Fibroblast of villous mesenchyme (primary cell): ENCODE measurements at regions not wholly inside any gene's neighbourhood (a gene's known extent, or its start where the extent isn't known, plus 50 kb on each side); places are given as distances from the start of the nearest gene placed in this dataset.

Source experiments
- DNase-seq: peaks from one replicate; pipeline ENCODE4 v3.0.0-alpha.2; 2010; ENCODE audit warnings: low read depth
- H3K4me3 ChIP-seq: 2 replicates; pipeline ENCODE4 v1.5.1; 2011; ENCODE audit warnings: low read depth, mild to moderate bottlenecking, low read length
- TF ChIP-seq, protein P1 (sequence below): IDR thresholded peaks from 2 replicates; pipeline ENCODE4 v1.5.1; 2012; ENCODE audit warnings: low read depth, mild to moderate bottlenecking, low read length; ENCODE audit not compliant: insufficient read depth

DNA sequence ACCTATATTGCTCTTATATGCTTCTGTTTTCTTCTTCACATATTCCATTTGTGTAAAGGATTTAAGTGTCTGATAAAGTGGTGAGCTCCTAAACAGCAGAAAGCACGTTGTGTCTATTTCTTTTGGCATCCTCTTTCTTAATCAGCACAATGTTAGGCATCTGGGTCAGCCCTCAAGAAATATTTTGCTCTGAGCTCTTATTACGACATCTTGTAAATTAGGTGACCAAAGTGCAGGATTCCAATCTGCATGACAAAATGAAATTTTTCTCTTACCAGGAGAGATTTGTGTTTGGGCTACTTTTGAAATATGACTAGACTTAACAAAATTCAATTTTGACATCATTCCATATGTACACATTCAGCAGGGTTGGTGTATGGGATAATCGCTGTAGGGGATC lies 210.0 kb upstream of the IGFBP7 start:
- H3K4me3 ChIP-seq, result no peak overlapping the region
- TF ChIP-seq, protein P1, sequence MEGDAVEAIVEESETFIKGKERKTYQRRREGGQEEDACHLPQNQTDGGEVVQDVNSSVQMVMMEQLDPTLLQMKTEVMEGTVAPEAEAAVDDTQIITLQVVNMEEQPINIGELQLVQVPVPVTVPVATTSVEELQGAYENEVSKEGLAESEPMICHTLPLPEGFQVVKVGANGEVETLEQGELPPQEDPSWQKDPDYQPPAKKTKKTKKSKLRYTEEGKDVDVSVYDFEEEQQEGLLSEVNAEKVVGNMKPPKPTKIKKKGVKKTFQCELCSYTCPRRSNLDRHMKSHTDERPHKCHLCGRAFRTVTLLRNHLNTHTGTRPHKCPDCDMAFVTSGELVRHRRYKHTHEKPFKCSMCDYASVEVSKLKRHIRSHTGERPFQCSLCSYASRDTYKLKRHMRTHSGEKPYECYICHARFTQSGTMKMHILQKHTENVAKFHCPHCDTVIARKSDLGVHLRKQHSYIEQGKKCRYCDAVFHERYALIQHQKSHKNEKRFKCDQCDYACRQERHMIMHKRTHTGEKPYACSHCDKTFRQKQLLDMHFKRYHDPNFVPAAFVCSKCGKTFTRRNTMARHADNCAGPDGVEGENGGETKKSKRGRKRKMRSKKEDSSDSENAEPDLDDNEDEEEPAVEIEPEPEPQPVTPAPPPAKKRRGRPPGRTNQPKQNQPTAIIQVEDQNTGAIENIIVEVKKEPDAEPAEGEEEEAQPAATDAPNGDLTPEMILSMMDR, result no peak
- DNase-seq, result no peak

DNA sequence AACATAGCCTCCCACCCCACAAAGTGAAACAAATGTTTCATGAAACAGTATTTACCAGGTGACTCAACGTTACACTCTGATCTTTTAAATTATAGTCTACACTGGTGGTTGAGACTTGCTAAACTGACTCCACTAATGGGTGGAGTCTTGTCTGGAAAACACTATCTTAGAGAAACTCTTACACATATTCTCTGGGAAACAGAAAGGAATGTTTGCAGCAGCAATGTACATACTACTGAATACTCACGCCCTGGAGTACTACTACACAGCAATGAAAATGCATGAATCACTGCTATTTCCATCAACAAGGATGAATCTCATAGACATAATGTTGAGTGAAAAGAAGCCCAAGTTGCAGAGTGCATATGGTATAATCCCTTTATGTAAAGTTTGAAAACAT lies 208.5 kb upstream of the IGFBP7 start:
- TF ChIP-seq, protein P1, result no peak
- no peak overlapping the region for H3K4me3 ChIP-seq
- DNase-seq, result no peak

DNA sequence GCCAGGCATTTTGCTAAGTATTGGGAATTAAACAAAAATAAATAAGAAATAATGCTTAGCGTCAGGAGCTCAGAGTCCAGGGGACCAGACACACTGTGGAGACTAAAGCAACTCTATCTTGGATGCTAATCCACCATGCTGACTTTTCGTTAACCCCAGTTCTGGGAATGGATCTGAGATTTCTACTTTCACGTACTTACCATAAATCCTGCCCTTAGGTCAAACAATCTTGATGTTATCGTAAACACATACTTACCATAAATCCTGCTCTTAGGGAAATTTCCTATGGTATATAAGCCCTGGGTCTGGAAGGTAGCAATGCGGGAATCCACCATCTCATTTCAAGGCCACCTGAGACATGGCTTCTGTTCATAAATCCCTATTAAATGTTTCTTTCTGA lies 204.5 kb upstream of the IGFBP7 start:
- no peak overlapping the region for H3K4me3 ChIP-seq
- DNase-seq, result no peak
- TF ChIP-seq, protein P1, result no peak

DNA sequence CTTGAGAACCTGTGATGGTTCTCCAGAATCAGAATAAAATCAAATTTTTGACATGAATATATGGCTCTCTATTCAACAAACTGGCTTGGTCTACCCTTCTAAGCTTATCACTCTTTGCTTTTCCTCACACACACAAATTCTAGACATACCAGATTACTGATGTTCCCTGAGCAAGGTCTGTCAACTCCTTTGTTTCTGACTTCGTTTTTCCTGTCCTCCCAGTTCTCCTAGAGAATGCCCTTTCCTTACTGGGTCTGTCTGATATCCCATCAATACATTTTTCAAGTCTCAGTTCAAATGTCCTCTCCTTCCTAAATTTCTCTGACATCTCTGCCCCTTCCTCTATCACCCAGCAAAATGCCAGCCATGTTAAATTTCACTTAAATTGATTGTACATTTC lies 202.1 kb upstream of the IGFBP7 start:
- no peak overlapping the region for H3K4me3 ChIP-seq
- DNase-seq, result no peak
- TF ChIP-seq, protein P1, result no peak

DNA sequence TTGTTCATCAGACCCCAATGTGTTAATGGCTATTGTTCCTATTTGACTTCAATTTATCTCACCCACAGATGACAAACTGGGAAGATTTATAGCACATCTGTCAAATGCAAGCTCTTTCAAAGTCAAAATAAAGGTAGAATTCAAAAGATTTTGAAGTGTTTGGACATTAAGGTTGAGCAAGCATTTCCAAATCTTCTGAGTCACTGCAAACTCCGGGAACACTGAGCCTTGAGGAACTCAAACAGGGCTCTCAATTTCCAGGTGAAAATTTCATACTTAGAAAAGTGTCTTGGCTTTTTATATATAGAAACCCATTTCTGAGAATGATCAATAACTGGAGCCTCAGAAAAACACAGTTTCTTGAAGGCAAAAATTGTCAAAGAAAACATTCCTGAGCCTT lies 199.5 kb upstream of the IGFBP7 start:
- TF ChIP-seq, protein P1, result no peak
- DNase-seq, result no peak
- H3K4me3 ChIP-seq, result no peak overlapping the region

DNA sequence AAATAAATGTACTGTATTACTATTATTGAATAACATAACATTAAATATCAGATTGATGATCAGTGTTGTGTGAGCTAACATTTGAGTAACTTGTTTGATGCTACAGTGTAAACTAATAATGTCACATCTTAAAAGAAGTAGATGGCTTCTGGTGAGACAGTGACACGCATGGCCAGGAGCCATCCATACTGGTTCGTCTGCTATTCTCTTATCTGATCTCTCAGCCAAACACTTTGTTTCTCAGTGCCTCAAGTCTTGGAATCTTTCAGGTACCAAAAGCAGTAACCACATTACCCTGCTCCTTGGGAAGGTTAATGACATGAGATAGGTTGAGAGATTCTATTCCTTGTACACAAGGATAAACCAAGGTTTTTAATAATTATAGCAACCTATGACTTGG lies 198.1 kb upstream of the IGFBP7 start:
- TF ChIP-seq, protein P1, result no peak
- DNase-seq, result no peak
- H3K4me3 ChIP-seq, result no peak overlapping the region

DNA sequence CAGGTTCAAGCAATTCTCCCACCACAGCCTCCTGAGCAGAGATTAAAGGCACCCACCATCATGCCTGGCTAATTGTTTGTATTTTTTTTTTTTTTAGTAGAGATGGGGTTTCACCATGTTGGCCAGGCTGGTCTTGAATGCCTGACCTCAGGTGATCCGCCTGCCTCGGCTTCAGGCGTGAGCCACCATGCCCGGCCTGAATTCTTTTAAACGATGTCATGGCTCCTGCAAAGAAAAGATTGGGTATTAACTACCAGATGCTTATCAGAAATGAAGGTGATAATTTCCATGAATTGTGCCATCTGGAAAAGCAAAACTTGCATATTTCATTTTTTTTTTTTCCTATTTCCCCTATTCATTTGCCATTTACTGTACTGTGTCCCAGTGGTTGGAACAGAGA lies 195.7 kb upstream of the IGFBP7 start:
- TF ChIP-seq, protein P1, result no peak
- no peak overlapping the region for H3K4me3 ChIP-seq
- DNase-seq, result no peak
